ENCODE measurements at regions not wholly inside any gene's neighbourhood (a gene's known extent, or its start where the extent isn't known, plus 50 kb on each side); places are given as distances from the start of the nearest gene placed in this dataset.

- H3K9me3 ChIP-seq, result peaks cover 0 to 11% (median 8%) of the 10 kb centered on the region in 4 donors
- peak overlapping the region; percentile 81 to 90 (median 83) for H3K27ac ChIP-seq
- no peak for TF ChIP-seq POLR2A (IDR thresholded peaks at IDR 0.05)
- TF ChIP-seq, protein P1, sequence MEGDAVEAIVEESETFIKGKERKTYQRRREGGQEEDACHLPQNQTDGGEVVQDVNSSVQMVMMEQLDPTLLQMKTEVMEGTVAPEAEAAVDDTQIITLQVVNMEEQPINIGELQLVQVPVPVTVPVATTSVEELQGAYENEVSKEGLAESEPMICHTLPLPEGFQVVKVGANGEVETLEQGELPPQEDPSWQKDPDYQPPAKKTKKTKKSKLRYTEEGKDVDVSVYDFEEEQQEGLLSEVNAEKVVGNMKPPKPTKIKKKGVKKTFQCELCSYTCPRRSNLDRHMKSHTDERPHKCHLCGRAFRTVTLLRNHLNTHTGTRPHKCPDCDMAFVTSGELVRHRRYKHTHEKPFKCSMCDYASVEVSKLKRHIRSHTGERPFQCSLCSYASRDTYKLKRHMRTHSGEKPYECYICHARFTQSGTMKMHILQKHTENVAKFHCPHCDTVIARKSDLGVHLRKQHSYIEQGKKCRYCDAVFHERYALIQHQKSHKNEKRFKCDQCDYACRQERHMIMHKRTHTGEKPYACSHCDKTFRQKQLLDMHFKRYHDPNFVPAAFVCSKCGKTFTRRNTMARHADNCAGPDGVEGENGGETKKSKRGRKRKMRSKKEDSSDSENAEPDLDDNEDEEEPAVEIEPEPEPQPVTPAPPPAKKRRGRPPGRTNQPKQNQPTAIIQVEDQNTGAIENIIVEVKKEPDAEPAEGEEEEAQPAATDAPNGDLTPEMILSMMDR (IDR thresholded peaks at IDR 0.05), result no peak
- TF ChIP-seq EP300 (IDR thresholded peaks at IDR 0.05), result no peak
- no peak for TF ChIP-seq POLR2AphosphoS5 (IDR thresholded peaks at IDR 0.05)
- intact Hi-C loops (cut with DNase I; ENCODE audit: low total_unique reads), result no loop called here
- peak in 1 of 2 donors; percentile 37 for DNase-seq
- H3K36me3 ChIP-seq, result no peaks in the 10 kb centered on the region
- peaks cover 4 to 35% (median 25%) of the 10 kb centered on the region in 4 donors for H3K4me1 ChIP-seq
- H3K27me3 ChIP-seq, result peaks cover 0 to 54% (median 20%) of the 10 kb centered on the region in 3 donors
- H3K4me3 ChIP-seq, result peak overlapping the region; percentile 55 to 72 (median 63)
- 25 to 37% (median 28%) methylated on average over 30 to 33 of the region's 33 CpGs for WGBS, 5 donors
Measured at GRCh38 chr10:21174715-21175495, 277.8 kb upstream of the NEBL start.

DNA sequence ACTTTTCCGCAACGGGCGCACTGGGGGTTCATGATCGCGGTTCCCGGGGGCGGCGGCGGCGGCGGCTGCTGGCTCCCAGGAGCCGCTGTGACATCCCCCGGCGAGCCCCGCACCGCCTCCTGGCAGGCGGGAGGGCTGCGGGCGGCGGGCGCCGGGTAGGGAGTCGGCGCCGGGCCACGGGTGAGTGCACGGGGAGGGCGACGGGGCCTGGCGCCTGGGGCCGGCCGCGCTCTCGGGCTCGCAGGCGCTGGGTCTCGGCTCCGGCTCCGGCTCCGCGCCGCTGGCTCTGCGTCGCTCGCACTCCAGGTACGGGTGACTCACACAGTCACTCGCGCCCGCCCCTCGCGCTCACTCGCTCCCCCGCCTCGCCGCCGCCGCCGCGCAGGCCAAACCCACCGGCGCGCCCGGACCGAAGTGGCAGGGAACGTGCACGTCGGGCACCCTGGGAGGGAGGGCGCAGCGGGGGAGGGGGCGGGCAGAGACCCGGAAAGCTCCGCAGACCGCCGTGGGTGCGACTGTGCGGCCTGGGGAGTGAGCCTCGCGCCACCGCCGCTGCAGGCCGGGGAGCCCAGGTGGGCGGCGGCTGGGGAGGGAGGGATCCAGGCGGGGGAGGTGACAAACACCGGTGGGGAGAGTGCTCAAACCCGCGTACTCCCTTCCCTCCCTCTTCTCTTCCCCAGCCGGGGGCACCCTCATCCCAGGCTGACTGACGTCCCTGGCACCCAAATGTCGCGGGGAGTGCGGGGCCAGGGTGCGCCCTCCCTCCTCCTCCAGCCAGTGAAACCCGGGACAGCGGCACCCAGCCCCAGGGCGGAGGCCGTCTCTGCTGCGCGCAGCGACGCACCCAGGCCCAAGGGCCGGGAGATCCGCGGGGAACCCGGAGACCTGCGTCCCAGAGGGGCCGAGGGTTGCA, 276.9 kb upstream of the NEBL start:
- peaks cover 0 to 3% (median under 1%) of the 10 kb centered on the region in 4 donors for H3K9me3 ChIP-seq
- peaks cover 4 to 35% (median 25%) of the 10 kb centered on the region in 4 donors for H3K4me1 ChIP-seq
- WGBS, 5 donors, result 0 to 1% (median 1%) methylated on average over 33 to 106 of the region's 107 CpGs
- intact Hi-C loops (cut with DNase I; ENCODE audit: low total_unique reads), result no loop called here
- H3K4me3 ChIP-seq, result peak overlapping the region; percentile 55 to 72 (median 63)
- peak overlapping the region; percentile 81 to 90 (median 83) for H3K27ac ChIP-seq
- no peaks in the 10 kb centered on the region for H3K36me3 ChIP-seq
- DNase-seq, result peak; percentile 80 to 91
- H3K27me3 ChIP-seq, result peaks cover 0 to 54% (median 20%) of the 10 kb centered on the region in 3 donors
- TF ChIP-seq POLR2A (IDR thresholded peaks at IDR 0.05) (no peak), EP300 (IDR thresholded peaks at IDR 0.05) (no peak), POLR2AphosphoS5 (IDR thresholded peaks at IDR 0.05) (peak in 2 of 3 donors; percentile 62 to 69)
- TF ChIP-seq, protein P1 (IDR thresholded peaks at IDR 0.05), result no peak

DNA sequence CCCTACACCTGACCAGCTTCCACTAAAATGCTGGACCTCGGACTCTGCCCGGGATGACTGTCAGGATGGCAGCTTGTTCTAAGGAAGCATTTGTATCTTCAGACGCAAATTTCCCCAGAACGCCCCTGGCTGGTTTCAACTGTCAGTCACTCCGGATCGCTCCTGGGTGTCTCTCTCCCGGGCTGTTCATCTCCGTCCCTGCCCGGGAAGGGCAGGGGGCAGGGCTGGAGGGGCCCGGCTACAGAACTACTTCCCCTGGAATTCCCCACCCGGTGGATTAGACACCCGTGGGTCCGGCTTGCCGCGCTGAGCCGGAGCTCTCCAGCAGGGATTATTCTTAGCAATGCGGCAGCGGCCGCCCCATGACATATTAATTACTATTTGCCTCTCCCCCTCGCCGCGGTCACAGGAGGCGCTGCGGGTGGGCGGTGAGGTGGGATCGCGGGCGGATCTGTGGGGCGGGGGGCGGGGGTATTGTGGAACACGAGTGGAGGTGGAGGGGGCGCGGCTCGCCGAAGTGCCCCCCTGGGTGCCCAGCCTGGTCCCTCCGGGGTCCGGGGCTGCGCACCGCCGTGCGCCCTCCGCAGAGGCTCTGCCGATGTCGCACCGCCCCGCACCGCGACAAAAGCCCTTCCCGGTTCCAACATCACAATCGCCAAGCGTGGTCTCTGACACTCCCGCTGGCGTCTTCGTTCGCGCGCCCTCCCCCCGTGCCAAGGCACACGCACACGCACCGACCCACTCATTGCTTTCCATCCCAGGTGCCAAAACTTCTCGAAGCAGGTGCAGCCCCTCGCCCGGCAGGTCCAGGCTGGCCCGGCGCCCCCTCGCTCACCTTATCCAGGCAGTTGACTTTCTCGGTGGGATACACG, 276.1 kb upstream of the NEBL start:
- Histone ChIP-seq H3K36me3 (no peaks in the 10 kb centered on the region), H3K27me3 (peaks cover 0 to 54% (median 20%) of the 10 kb centered on the region in 3 donors), H3K4me1 (peaks cover 4 to 35% (median 25%) of the 10 kb centered on the region in 4 donors), H3K27ac (peak overlapping the region; percentile 81 to 90 (median 83)), H3K4me3 (peak overlapping the region; percentile 55 to 72 (median 63)), H3K9me3 (no peaks in the 10 kb centered on the region)
- WGBS, 5 donors, result 0 to 1% (median 1%) methylated on average over 28 to 69 of the region's 69 CpGs
- no peak for TF ChIP-seq EP300 (IDR thresholded peaks at IDR 0.05)
- no peak for TF ChIP-seq POLR2AphosphoS5 (IDR thresholded peaks at IDR 0.05)
- TF ChIP-seq POLR2A (IDR thresholded peaks at IDR 0.05), result no peak
- TF ChIP-seq, protein P1 (IDR thresholded peaks at IDR 0.05), result no peak
- intact Hi-C loops (cut with DNase I; ENCODE audit: low total_unique reads), result no loop called here
- peak; percentile 32 to 61 for DNase-seq

All from stomach (tissue), 8 donors.